Osteocyte (in vitro differentiated cells): ENCODE measurements at regions not wholly inside any gene's neighbourhood (a gene's known extent, or its start where the extent isn't known, plus 50 kb on each side); places are given as distances from the start of the nearest gene placed in this dataset.
A peak's percentile ranks its signal among the peaks of the same experiment; 100 is the strongest.

Experiments used
- DNase-seq: peaks from one replicate; pipeline ENCODE4 v3.0.0; 2021; ENCODE audit warnings: mixed read lengths; ENCODE audit not compliant: unreplicated experiment; ENCODE audit errors: extremely low spot score
- H3K27ac Mint-ChIP-seq: one replicate; pipeline ENCODE4 v1.8.0; 2021; ENCODE audit warnings: mild to moderate bottlenecking, mixed read lengths; ENCODE audit not compliant: unreplicated experiment
- H3K27me3 Mint-ChIP-seq: one replicate; pipeline ENCODE4 v1.8.0; 2021; ENCODE audit warnings: mixed read lengths; ENCODE audit not compliant: unreplicated experiment
- H3K36me3 Mint-ChIP-seq: one replicate; pipeline ENCODE4 v1.8.0; 2021; ENCODE audit warnings: mixed read lengths; ENCODE audit not compliant: unreplicated experiment
- H3K4me1 Mint-ChIP-seq: one replicate; pipeline ENCODE4 v1.8.0; 2021; ENCODE audit warnings: mixed read lengths; ENCODE audit not compliant: unreplicated experiment
- H3K4me3 Mint-ChIP-seq: one replicate; pipeline ENCODE4 v1.8.0; 2021; ENCODE audit warnings: mild to moderate bottlenecking, moderate library complexity, mixed read lengths; ENCODE audit not compliant: unreplicated experiment
- H3K9me3 Mint-ChIP-seq: one replicate; pipeline ENCODE4 v1.8.0; 2021; ENCODE audit warnings: mixed read lengths; ENCODE audit not compliant: unreplicated experiment
- CTCF ChIP-seq: fragments of 200-600 bp; sonication (generic); IDR thresholded peaks from 2 replicates; pipeline ENCODE4 v1.5.0; 2021; ENCODE audit warnings: antibody characterized with exemption, mild to moderate bottlenecking, moderate library complexity

GRCh38 chr21:19566975-19567374 is 1163.4 kb upstream of the TMPRSS15 start:
- Mint-ChIP-seq H3K27ac (no peak overlapping the region), H3K36me3 (no peaks in the 10 kb centered on the region), H3K4me1 (no peaks in the 10 kb centered on the region), H3K4me3 (no peak overlapping the region), H3K27me3 (no peaks in the 10 kb centered on the region), H3K9me3 (peaks cover 8% of the 10 kb centered on the region)
- no peak for DNase-seq
- no peak for TF ChIP-seq CTCF

GRCh38 chr21:19577381-19577780 is 1173.8 kb upstream of the TMPRSS15 start:
- no peak for DNase-seq
- Mint-ChIP-seq H3K36me3 (no peaks in the 10 kb centered on the region), H3K4me1 (no peaks in the 10 kb centered on the region), H3K4me3 (no peak overlapping the region), H3K27ac (no peak overlapping the region), H3K27me3 (no peaks in the 10 kb centered on the region), H3K9me3 (peaks cover 2% of the 10 kb centered on the region)
- TF ChIP-seq CTCF = no peak

DNA sequence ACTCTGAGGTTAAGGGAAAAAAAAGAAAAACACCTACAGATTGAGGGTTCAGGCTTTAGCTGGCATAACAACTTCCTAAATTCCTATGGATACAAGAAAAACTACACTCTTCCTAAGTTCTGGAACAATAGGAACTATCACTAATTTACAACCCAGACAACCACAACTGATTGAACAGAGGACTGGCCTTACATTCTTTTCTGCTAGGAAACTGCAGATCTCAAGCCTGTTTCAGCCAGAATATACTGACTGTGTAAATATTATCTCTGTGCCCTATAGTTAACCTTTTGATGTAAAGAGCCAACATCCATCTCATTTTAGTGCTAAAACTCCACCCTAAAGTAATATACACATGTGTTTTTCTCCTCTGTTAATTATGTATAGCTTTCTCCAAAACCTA is 1186.5 kb upstream of the TMPRSS15 start:
- DNase-seq = no peak
- Mint-ChIP-seq H3K4me3 (no peak overlapping the region), H3K9me3 (no peaks in the 10 kb centered on the region), H3K27ac (no peak overlapping the region), H3K4me1 (no peaks in the 10 kb centered on the region), H3K27me3 (no peaks in the 10 kb centered on the region), H3K36me3 (no peaks in the 10 kb centered on the region)
- TF ChIP-seq CTCF = no peak

DNA sequence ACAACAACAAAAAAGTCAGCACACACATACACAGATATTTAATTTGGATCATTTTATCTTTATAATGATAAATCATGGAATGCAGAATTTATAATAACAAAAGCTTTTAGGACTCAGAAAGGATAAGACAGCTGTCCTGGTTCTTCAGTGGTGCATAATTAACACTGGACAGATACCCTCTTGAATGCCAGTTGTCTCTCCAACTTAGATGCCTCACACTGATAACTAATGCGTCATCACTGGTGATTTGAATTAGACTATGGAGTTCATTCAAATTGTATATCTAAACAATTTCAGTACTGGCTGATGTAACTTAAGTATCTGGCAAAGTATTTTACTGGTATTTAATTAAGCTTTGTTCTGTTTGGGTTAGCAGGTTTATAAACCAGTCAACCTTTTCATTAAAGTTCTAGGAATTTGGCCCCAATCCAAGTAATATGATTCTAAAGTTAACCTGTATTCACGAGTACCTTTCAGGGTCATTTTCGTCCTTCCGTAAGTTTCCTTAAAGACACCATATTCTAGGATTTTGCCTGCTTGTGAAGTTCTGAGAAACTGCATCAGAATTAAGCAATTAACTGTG is 1199.5 kb upstream of the TMPRSS15 start:
- no peak overlapping the region for H3K4me3 Mint-ChIP-seq
- H3K4me1 Mint-ChIP-seq = no peaks in the 10 kb centered on the region

DNA sequence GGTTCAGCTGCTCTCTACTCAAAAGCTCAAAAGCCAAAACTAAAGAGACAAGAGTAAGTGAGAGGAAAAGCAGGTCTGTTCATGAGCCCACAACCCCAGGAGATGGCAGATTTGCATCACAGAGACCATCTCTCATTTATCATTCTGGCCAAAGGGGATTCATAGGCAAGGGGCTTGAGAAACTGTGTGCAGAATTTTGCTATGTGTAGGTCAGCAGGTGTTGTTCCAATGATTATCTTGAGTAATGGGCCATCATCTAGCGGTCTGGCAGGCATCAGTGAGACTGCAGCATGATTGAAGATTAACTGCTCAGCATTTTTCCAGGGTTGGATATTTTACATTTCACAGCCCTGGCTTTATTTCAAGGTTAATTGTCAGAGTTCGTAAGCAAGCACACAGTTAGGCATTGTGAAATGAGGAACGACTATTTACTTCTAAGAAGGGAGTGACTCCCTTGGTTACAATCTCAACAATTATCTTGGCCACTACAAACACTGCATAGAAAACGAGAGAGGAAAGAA is 1204.6 kb upstream of the TMPRSS15 start:
- Mint-ChIP-seq H3K27ac (no peak overlapping the region), H3K4me3 (no peak overlapping the region), H3K27me3 (peaks cover 4% of the 10 kb centered on the region), H3K4me1 (no peaks in the 10 kb centered on the region), H3K9me3 (no peaks in the 10 kb centered on the region), H3K36me3 (no peaks in the 10 kb centered on the region)
- TF ChIP-seq CTCF = peak; percentile 13
- DNase-seq = no peak

More for the DNA sequence above, 1199.5 kb upstream of the TMPRSS15 start:
- no peaks in the 10 kb centered on the region for H3K36me3 Mint-ChIP-seq
- no peak overlapping the region for H3K27ac Mint-ChIP-seq
- no peak for TF ChIP-seq CTCF
- no peak for DNase-seq
- H3K27me3 Mint-ChIP-seq = no peaks in the 10 kb centered on the region
- no peaks in the 10 kb centered on the region for H3K9me3 Mint-ChIP-seq
